ENCODE measurements at regions not wholly inside any gene's neighbourhood (a gene's known extent, or its start where the extent isn't known, plus 50 kb on each side); places are given as distances from the start of the nearest gene placed in this dataset.
"Not testable (repeated sequence)": the region's sequence is repeated elsewhere in the genome, so short reads cannot be mapped to it uniquely, and the experiment has no call there.

- no peak for DNase-seq
These were observed 789.7 kb upstream of the SLC39A10 start for GRCh38 chr2:194867328-194867727.

DNA sequence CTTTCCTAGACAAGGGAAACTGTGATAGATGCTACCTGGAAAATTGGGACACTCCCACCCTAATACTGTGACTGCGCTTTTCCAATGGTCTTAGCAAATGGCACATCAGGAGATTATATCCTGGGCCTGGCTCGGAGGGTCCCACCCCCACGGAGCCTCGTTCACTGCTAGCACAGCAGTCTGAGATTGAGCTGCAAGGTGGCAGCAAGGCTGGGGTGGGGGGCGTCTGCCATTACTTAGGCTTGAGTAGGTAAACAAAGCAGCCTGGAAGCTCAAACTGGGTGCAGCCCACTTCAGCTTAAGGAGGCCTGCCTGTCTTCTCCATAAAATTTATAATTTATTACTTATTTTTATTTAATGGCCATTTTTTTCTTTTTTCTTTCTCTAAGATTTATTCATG lies 802.1 kb upstream of the SLC39A10 start:
- no peak for DNase-seq

GRCh38 chr2:194842871-194843270 lies 814.2 kb upstream of the SLC39A10 start:
- DNase-seq: no peak

DNA sequence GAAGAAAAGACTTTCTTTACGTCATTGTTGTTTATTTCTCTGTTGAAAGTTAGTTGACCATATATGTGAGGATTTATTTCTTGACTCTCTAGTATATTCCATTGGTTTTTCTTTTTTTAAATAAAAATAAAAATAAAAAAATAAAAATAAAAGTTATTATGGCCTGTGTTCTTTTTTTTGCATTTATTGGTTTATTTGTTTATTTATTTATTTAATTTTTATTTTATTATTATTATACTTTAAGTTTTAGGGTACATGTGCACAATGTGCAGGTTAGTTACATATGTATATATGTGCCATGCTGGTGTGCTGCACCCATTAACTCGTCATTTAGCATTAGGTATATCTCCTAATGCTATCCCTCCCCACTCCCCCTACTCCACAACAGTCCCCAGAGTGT lies 822.7 kb upstream of the SLC39A10 start:
- not testable (repeated sequence) for DNase-seq

- DNase-seq: no peak
These were observed 830.8 kb upstream of the SLC39A10 start for GRCh38 chr2:194826241-194826640.

DNA sequence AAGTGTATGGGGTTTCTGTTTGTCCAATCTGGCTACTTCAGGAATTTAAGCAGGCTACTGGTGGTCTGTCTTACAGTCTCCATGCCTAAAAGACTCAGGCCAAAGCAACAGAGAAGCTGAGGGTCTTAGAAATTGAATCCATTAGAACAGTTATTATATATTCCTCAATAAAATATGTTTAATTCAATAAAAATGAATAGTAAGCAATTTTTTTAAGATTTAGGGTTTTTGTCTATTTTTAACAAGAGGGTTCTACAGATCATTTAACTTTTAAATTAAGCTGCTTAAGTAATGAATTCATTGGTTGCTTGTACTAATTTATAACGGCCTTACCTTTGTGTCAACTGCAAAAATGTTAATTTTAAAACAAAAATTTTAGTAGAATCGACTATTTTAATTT lies 832.6 kb upstream of the SLC39A10 start:
- no peak for DNase-seq

DNA sequence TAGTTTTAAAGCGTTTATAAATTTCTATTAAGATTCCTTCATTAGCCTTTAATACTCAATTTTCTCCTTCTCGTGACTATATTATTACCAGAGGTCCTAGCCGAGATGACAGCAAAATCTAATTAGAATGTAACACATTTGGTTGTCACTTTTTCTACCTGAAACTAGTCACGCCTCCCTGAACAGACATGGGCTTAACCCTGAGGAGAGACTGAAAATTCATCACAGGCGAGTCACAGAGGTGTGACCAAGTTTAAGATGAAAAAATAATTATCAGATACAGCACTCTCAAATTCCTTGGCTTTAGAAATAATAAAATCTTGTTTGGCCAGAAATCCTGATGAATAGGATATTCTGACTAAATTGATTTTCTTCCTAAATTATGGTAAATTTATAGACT lies 834.4 kb upstream of the SLC39A10 start:
- no peak for DNase-seq

- no peak for DNase-seq
These were observed 834.9 kb upstream of the SLC39A10 start for GRCh38 chr2:194822097-194822496.

DNA sequence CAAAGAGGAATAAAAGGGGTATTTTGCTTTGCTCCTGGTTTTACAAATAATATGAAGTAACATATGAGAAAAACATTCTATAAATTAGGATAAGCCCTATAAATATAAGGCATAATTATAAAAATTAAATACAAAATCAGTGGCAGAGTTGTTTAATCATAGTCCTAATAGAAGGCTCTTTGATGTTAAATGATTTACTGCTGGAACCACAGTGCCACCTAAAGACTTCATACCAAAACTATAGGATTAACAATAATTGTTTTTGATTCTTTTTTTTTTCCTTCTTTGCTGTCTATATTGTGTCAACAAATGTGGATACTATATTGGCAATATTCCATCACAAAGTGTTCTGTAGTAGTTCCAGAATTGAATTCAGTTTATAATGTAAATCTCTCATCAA lies 837.7 kb upstream of the SLC39A10 start:
- DNase-seq: no peak

GRCh38 chr2:194815475-194815874 lies 841.6 kb upstream of the SLC39A10 start:
- DNase-seq: no peak

GRCh38 chr2:194802589-194802988 lies 854.4 kb upstream of the SLC39A10 start:
- no peak for DNase-seq

DNA sequence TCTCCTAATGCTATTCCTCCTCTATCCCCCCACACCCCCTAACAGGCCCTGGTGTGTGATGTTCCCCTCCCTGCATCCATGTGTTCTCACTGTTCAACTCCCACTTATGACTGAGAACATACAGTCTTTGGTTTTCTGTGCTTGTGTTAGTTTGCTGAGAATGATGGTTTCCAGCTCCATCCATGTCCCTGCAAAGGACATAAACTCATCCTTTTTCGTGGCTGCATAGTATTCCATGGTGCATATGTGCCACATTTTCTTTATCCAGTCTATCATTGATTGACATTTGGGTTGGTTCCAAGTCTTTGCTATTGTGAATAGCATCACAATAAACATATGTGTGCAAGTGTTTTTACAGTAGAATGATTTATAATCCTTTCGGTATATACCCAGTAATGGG lies 870.0 kb upstream of the SLC39A10 start:
- not testable (repeated sequence) for DNase-seq

GRCh38 chr2:194771394-194771793 lies 885.6 kb upstream of the SLC39A10 start:
- DNase-seq: not testable (repeated sequence)

- no peak for DNase-seq
These were observed 888.0 kb upstream of the SLC39A10 start for GRCh38 chr2:194769030-194769429.

GRCh38 chr2:194765723-194766122 lies 891.3 kb upstream of the SLC39A10 start:
- no peak for DNase-seq

GRCh38 chr2:194750926-194751325 lies 906.1 kb upstream of the SLC39A10 start:
- DNase-seq: no peak

DNA sequence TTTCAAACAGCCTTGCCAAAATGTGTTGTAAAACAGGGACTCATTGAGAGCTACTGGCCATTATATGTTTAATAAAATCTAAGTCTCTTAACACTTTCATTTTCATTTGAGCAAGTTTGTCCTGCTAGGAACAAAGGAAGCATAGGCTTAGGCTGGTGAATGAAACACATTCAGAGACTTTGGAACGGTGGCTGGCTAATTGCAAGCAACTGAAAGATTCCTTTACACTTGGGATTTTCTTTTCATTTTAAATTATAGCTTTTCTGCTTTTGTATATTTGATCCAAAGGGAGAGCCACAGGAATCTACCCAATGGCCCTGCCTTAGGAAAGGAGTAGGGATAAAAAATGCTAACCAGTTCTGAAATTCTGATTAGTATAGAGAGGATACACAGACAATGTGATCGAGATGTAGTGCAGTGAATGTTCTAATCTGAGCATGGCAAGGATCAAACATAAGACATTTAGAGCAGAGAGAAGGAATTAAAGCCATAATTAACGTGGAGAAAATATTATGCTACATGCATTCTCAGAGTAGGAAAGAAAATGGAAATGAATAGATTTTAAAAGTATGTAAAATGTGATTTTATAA lies 911.4 kb upstream of the SLC39A10 start:
- DNase-seq: no peak

GRCh38 chr2:194742706-194743105 lies 914.3 kb upstream of the SLC39A10 start:
- no peak for DNase-seq

DNA sequence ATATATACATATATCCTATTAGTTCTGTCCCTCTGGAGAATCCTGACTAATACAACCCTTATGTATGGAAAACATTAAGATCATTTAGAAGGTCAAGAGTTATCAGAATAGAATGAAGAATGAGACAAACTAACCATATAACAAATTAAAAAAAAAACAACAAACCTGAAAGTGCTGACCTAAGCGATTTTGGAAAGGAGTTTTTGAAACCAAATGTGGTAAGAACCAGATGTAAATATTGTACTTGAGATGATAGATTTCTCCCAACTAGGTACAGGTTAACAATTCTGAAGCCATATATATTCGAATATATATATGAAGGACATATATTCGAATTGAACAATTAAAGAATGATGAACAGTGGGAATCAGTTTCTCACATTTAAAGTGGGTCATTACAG lies 917.8 kb upstream of the SLC39A10 start:
- no peak for DNase-seq

DNA sequence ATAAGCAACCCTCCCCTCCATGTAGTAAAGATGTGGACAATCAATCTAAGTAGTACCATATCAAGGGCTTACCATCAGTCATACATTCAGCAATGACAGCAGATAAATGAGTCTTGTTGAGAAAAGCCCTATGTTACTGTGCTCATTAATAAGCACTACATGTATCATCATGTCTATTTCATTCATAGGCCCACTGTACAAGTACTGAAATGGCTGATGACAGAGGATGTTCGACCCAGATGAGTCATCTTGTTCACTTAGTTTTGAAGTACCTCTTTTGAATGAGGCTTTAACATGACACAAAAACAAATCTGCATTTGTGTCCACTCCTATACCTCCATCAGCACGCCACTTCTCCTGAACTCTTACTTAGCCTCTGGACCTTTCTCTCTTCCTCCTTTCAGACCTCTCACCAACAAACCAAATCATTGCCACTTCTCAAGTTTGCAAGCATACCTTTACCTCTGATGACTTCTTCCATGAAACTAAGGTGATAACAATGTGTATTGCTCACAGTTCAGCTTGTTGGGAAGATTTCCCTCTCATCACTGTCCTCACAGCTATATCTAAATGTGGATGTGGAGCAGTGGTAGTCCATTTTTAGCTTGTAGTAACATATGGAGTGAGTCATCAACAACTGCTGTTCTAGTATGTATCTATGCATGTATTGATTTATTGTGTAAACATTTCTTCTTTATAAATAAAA lies 921.0 kb upstream of the SLC39A10 start:
- no peak for DNase-seq

GRCh38 chr2:194730266-194730665 lies 926.8 kb upstream of the SLC39A10 start:
- no peak for DNase-seq

- no peak for DNase-seq
These were observed 931.9 kb upstream of the SLC39A10 start for GRCh38 chr2:194725169-194725568.

GRCh38 chr2:194723446-194723845 lies 933.6 kb upstream of the SLC39A10 start:
- no peak for DNase-seq

DNA sequence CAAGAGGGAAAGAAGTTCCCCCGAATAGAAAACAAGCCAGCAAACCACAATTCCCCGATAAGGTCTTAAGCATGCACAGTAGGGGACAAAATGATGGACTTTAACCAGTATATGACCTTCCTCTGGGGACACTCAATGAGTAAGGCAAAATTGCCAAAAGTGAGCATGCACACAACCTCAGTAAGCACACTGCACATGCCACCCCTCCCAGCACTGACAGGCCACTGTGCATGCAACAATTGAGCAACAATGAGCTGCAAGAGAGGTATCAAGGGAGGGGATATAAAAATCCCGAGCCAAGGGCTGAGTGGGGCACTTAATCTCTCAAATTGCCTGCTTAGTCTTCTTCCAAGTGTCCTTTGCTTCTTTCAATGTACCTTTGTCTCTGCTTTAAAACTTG lies 935.8 kb upstream of the SLC39A10 start:
- DNase-seq: no peak

DNA sequence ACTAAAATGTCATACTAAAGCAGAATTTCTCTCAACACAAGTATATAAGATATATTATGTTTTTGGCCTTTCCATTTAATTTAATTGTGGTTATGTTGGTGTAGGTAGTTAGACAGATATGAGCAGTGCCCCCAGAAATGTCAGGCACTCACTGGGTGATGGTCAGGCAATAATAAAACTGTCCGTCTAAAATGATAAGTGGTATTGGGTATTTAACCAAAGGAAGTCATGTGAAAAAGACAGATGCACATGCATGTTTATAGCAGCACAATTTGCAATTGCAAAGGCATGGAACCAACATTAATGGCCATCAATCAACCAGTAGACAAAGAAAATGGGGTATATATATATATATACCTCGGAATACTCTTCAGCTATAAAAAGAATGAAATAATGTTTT lies 936.6 kb upstream of the SLC39A10 start:
- no peak for DNase-seq

Measured in stimulated activated CD8-positive, alpha-beta memory T cell treated with anti-CD3 and anti-CD28 coated beads, Interleukin-4, amount 100 ng/mL, for 48 hours (primary cell).